Transverse colon (tissue), 4 donors: ENCODE measurements at regions not wholly inside any gene's neighbourhood (a gene's known extent, or its start where the extent isn't known, plus 50 kb on each side); places are given as distances from the start of the nearest gene placed in this dataset.
A peak's percentile ranks its signal among the peaks of the same experiment; 100 is the strongest.
"Not testable (repeated sequence)": the region's sequence is repeated elsewhere in the genome, so short reads cannot be mapped to it uniquely, and the experiment has no call there.

Source experiments
- DNase-seq: peaks from one replicate; pipeline ENCODE4 v3.0.0-alpha.2; 2019
- H3K27ac ChIP-seq, 4 donors: fragments of 200-600 bp; sonication (generic); 2 replicates each; pipeline ENCODE4 v1.5.1; 2016 to 2018; ENCODE audit warnings: inconsistent platforms in 4 of 4
- H3K27me3 ChIP-seq: fragments of 200-600 bp; sonication (generic); 2 replicates; pipeline ENCODE4 v1.5.1; 2017; ENCODE audit warnings: inconsistent platforms
- H3K36me3 ChIP-seq, 4 donors: fragments of 200-600 bp; sonication (generic); 2 replicates each; pipeline ENCODE4 v1.5.1; 2017 to 2019; ENCODE audit warnings: inconsistent platforms in 4 of 4
- H3K4me1 ChIP-seq, 4 donors: fragments of 200-600 bp; sonication (generic); 2 replicates each; pipeline ENCODE4 v1.5.1; 2017 to 2020; ENCODE audit warnings: inconsistent platforms in 4 of 4
- H3K4me3 ChIP-seq, 4 donors: fragments of 200-600 bp; sonication (generic); 1 replicate in 1 of 4; 2 replicates in 3 of 4; pipeline versions ENCODE4 v1.5.1 to v1.6.1; 2017 to 2019; ENCODE audit warnings: inconsistent platforms in 4 of 4
- H3K9me3 ChIP-seq, 2 donors: fragments of 200-600 bp; sonication (generic); 2 replicates each; pipeline ENCODE4 v1.5.1; 2017 to 2019; ENCODE audit warnings: inconsistent platforms in 2 of 2
- EP300 ChIP-seq: sonication (generic); formaldehyde crosslinking; IDR thresholded peaks from one replicate; pipeline ENCODE4 v1.6.1; 2017; ENCODE audit warnings: antibody characterized with exemption, low read depth
- POLR2A ChIP-seq: fragments of 450-650 bp; IDR thresholded peaks from one replicate; pipeline ENCODE4 v1.6.1; 2016; ENCODE audit warnings: antibody characterized with exemption, mild to moderate bottlenecking, moderate library complexity
- POLR2AphosphoS5 ChIP-seq, 3 donors: sonication (generic); formaldehyde crosslinking; IDR thresholded peaks; one replicate each; pipeline ENCODE4 v1.6.1; 2016; ENCODE audit warnings: antibody characterized with exemption in 3 of 3
- WGBS, 2 donors: methylation state at CpG; one replicate each; pipeline ENCODE4 v1.1.5; 2018; ENCODE audit warnings: low coverage in 1 of 2; 5-methylcytosine and 5-hydroxymethylcytosine counted together
- in situ Hi-C, 4 donors: fragments of 200-750 bp; cut with MboI; loops; one replicate each; pipeline versions ENCODE4 v1.15.0 to v1.15.1; 2017; ENCODE audit warnings: low sequenced_read_pairs in 3 of 4, low pct_ligation_motif_present in 1 of 4, low pct_unique_long_range_greater_than_20kb in 1 of 4
- intact Hi-C: fragments of 100-400 bp; cut with DNase I; formaldehyde crosslinking; loops from one replicate; pipeline ENCODE4 v1.15.1; 2023; ENCODE audit warnings: low total_unique reads
- TF ChIP-seq, protein P1 (sequence below), 5 experiments: fragments of 200-600 bp in 3 of 5; fragments of 450-650 bp in 2 of 5; sonication (generic) in 3 of 5; IDR thresholded peaks; 1 replicate in 2 of 5; 2 replicates in 3 of 5; pipeline ENCODE4 v1.5.1; 2016 to 2017; ENCODE audit warnings: antibody characterized with exemption in 5 of 5, inconsistent platforms in 3 of 5, mild to moderate bottlenecking in 2 of 5, moderate library complexity in 1 of 5

DNA sequence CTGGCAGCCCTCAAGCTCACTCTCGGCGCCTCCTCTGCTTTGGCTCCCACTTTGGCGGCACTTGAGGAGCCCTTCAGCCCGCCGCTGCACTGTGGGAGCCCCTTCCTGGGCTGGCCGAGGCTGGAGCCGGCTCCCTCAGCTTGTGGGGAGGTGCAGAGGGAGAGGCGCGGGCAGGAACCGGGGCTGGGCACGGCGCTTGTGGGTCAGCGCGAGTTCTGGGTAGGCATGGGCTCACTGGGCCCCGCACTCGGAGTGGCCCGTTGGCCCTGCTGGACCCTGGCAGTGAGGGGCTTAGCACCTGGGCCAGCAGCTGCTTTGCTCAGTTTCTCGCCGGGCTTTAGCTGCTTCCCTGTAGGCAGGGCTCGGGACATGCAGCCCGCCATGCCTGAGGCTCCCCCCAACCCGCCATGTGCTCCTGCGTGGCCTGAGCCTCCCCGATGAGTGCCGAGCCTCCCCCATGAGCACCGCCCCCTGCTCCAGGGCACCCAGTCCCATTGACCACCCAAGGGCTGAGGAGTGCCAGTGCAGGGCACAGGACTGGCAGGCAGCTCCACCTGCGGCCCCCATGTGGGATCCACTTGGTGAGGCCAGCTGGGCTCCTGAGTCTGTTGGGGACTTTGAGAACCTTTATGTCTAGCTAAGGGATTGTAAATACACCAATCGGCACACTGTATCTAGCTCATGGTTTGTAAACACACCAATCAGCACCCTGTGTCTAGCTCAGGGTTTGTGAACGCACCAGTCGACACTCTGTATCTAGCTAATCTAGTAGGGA, 101.5 kb upstream of the DRD5 start:
- TF ChIP-seq POLR2AphosphoS5 (IDR thresholded peaks at IDR 0.05) (no peak), POLR2A (no peak), EP300 (no peak)
- TF ChIP-seq, protein P1, sequence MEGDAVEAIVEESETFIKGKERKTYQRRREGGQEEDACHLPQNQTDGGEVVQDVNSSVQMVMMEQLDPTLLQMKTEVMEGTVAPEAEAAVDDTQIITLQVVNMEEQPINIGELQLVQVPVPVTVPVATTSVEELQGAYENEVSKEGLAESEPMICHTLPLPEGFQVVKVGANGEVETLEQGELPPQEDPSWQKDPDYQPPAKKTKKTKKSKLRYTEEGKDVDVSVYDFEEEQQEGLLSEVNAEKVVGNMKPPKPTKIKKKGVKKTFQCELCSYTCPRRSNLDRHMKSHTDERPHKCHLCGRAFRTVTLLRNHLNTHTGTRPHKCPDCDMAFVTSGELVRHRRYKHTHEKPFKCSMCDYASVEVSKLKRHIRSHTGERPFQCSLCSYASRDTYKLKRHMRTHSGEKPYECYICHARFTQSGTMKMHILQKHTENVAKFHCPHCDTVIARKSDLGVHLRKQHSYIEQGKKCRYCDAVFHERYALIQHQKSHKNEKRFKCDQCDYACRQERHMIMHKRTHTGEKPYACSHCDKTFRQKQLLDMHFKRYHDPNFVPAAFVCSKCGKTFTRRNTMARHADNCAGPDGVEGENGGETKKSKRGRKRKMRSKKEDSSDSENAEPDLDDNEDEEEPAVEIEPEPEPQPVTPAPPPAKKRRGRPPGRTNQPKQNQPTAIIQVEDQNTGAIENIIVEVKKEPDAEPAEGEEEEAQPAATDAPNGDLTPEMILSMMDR (IDR thresholded peaks at IDR 0.05), result no peak
- DNase-seq, result no peak
- H3K36me3 ChIP-seq, result no peaks in the 10 kb centered on the region
- no peaks in the 10 kb centered on the region for H3K9me3 ChIP-seq
- intact Hi-C loops (no loop called here), in situ Hi-C loops (no loop called here)
- no peak overlapping the region for H3K4me3 ChIP-seq
- WGBS, 2 donors, result 94% methylated on average over 28 of the region's 30 CpGs; no CpG with 5 or more reads in 1 of the 2 donors
- H3K27me3 ChIP-seq, result no peaks in the 10 kb centered on the region
- H3K27ac ChIP-seq, result no peak overlapping the region
- H3K4me1 ChIP-seq, result no peaks in the 10 kb centered on the region

DNA sequence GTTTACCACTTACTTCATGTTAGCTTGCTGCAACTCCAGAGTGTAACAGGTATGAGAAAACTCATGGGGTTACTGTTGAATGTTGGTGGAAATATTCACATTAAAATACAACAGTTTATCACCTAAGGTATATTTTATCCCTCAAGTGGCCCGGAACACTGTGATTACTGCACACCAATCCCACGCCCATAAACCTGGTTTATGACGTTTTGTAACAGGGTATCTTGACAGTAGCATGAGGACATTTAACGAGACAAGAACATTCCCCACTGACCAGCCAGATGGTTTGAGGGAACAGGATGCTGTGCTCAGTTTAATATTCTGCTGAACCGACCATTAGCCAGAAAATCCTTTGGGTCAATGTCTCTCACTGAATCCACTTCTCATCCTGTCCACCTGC, 98.3 kb upstream of the DRD5 start:
- H3K27ac ChIP-seq, H3K9me3 ChIP-seq, DNase-seq, H3K27me3 ChIP-seq, H3K4me3 ChIP-seq, intact Hi-C loops, H3K36me3 ChIP-seq, H3K4me1 ChIP-seq, in situ Hi-C loops: not testable (repeated sequence)
- WGBS, 2 donors, result 41% methylated on average over 5 of the region's 5 CpGs; no CpG with 5 or more reads in 1 of the 2 donors

DNA sequence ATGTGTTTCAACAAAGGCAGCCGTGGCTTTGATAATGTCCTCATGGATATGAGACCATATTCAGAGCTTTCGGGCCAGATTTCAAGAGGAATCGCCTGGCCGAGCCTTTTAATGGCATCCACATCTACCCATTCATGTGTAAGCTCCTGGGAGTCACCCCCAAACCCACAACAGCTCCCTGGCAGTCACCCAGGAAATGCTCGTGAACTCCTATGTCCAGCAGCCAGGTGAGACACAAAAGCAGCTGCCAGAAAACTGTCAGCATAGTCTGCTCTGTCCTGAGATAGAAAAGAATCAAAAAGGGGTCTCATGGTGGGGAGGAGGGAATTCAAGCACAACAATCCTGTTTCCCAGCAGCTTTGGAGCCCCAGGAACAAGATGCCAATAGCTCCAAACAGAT, 96.4 kb upstream of the DRD5 start:
- intact Hi-C loops, H3K27ac ChIP-seq, in situ Hi-C loops, H3K4me3 ChIP-seq, H3K9me3 ChIP-seq, DNase-seq, H3K4me1 ChIP-seq, H3K27me3 ChIP-seq, H3K36me3 ChIP-seq: not testable (repeated sequence)
- 73% methylated on average over 5 of the region's 5 CpGs; no CpG with 5 or more reads in 1 of the 2 donors for WGBS, 2 donors

DNA sequence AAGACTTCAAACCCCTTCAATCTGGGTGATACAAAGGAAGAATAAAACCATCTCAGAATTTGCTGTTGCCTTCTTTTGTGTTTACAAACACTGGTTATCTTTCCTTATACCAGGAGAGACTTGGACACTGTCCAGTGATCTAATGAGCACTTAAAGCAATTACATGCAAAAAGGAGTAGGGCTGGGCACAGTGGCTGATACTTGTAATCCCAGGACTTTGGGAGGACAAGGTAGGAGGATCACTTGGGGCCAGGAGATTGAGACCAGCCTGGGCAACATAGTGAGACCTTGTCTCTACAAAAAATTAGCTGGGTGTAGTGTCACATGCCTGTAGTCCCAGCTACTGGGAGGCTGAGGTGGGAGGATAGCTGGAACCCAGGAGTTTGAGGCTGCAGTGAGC, 95.7 kb upstream of the DRD5 start:
- in situ Hi-C loops, result no loop called here
- no peak for TF ChIP-seq POLR2A
- TF ChIP-seq, protein P1 (IDR thresholded peaks at IDR 0.05), result no peak
- TF ChIP-seq EP300, result no peak
- no peak for TF ChIP-seq POLR2AphosphoS5 (IDR thresholded peaks at IDR 0.05)

DNA sequence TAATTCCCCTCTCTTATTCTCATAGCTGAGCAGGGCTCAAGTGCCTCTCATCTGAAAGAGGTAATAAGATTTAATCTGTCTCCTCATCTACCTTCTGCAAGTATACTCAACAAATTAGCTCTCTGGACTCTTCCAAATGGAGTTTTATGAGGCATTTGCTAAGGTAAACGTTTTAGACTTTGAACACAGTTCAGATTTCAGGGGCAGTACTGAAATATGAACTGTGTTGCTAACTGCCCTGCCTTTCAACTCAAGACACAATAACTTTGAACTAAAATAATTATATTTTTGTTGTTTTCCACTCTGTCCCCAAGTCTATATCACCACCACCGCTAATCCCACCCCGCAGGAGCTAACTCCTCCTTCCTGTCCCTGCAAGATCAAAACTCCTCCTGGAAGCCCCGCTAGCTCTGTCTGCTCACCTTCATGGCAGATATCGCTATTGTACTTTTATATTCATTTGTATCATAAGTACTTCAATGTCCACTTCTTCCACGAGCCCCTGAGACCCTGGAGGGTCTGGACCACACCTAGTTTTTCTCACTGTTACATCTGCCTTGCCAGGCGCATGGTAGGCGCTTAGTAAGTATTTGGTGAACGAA, 90.7 kb upstream of the DRD5 start:
- H3K9me3 ChIP-seq, H3K36me3 ChIP-seq, H3K27me3 ChIP-seq, intact Hi-C loops, DNase-seq, in situ Hi-C loops: not testable (repeated sequence)
- Histone ChIP-seq H3K27ac (peak overlapping the region; percentile 78 to 88 (median 86)), H3K4me1 (peaks cover 0 to 13% (median 2%) of the 10 kb centered on the region in 4 donors), H3K4me3 (peak overlapping the region; percentile 36 to 64 (median 50))
- WGBS, 2 donors, result 6 to 21% methylated on average over 4 to 9 of the region's 9 CpGs

More for the DNA sequence above, 95.7 kb upstream of the DRD5 start:
- intact Hi-C loops, result no loop called here
- Histone ChIP-seq H3K4me1 (peaks cover 0 to 10% (median 0%) of the 10 kb centered on the region in 4 donors), H3K36me3 (no peaks in the 10 kb centered on the region), H3K27ac (no peak overlapping the region), H3K27me3 (no peaks in the 10 kb centered on the region), H3K4me3 (no peak overlapping the region), H3K9me3 (no peaks in the 10 kb centered on the region)
- DNase-seq, result no peak
